H9 (cell line): ENCODE measurements at regions not wholly inside any gene's neighbourhood (a gene's known extent, or its start where the extent isn't known, plus 50 kb on each side); places are given as distances from the start of the nearest gene placed in this dataset.

Experiments
- DNase-seq: peaks from one replicate; pipeline ENCODE4 v3.0.0-alpha.2; 2017
- H2AFZ ChIP-seq: one replicate; pipeline ENCODE4 v1.6.1; 2013; ENCODE audit warnings: mild to moderate bottlenecking, low read length, control low read depth, moderate library complexity
- H2AK5ac ChIP-seq: 2 replicates; pipeline ENCODE4 v1.6.1; 2013; ENCODE audit warnings: low read length, control low read depth, mixed read lengths; ENCODE audit not compliant: insufficient read length
- H2BK120ac ChIP-seq: one replicate; pipeline ENCODE4 v1.6.1; 2013; ENCODE audit warnings: low read depth, mild to moderate bottlenecking, low read length, control low read depth, inconsistent platforms; ENCODE audit not compliant: poor library complexity, severe bottlenecking
- H2BK12ac ChIP-seq: 2 replicates; pipeline ENCODE4 v1.6.1; 2013; ENCODE audit warnings: low read length, control low read depth, mixed read lengths, low read depth; ENCODE audit not compliant: insufficient read length
- H2BK15ac ChIP-seq: 2 replicates; pipeline ENCODE4 v1.6.1; 2013; ENCODE audit warnings: low read depth, low read length, control low read depth
- H2BK20ac ChIP-seq: one replicate; pipeline ENCODE4 v1.6.1; 2013; ENCODE audit warnings: low read depth, mild to moderate bottlenecking, low read length, control low read depth, inconsistent platforms; ENCODE audit not compliant: poor library complexity, severe bottlenecking
- H2BK5ac ChIP-seq: 2 replicates; pipeline ENCODE4 v1.6.1; 2013; ENCODE audit warnings: low read length, control low read depth, mixed read lengths; ENCODE audit not compliant: insufficient read length
- H3K14ac ChIP-seq: 2 replicates; pipeline ENCODE4 v1.6.1; 2013; ENCODE audit warnings: low read length, control low read depth; ENCODE audit not compliant: insufficient read depth
- H3K18ac ChIP-seq: 2 replicates; pipeline ENCODE4 v1.6.1; 2013; ENCODE audit warnings: low read depth, mild to moderate bottlenecking, mixed read lengths, low read length, control low read depth; ENCODE audit not compliant: insufficient read length
- H3K23ac ChIP-seq: 2 replicates; pipeline ENCODE4 v1.6.1; 2013; ENCODE audit warnings: low read length, control low read depth, mixed read lengths, low read depth; ENCODE audit not compliant: insufficient read length
- H3K23me2 ChIP-seq: 2 replicates; pipeline ENCODE4 v1.6.1; 2013; ENCODE audit warnings: low read depth, mild to moderate bottlenecking, mixed read lengths, low read length, control low read depth; ENCODE audit not compliant: insufficient read length, poor library complexity, severe bottlenecking
- H3K27ac ChIP-seq: 2 replicates; pipeline ENCODE4 v1.5.1; 2013; ENCODE audit warnings: low read length, control low read depth, mixed read lengths, low read depth; ENCODE audit not compliant: insufficient read length
- H3K27me3 ChIP-seq: 2 replicates; pipeline ENCODE4 v1.6.1; 2013; ENCODE audit warnings: low read length, control low read depth, inconsistent platforms; ENCODE audit not compliant: insufficient read depth
- H3K4ac ChIP-seq: 2 replicates; pipeline ENCODE4 v1.6.1; 2013; ENCODE audit warnings: low read depth, mild to moderate bottlenecking, control low read depth, inconsistent platforms, low read length, moderate library complexity
- H3K4me1 ChIP-seq: 2 replicates; pipeline ENCODE4 v1.6.1; 2013; ENCODE audit warnings: low read length, control low read depth, inconsistent platforms; ENCODE audit not compliant: insufficient read depth
- H3K4me2 ChIP-seq: 2 replicates; pipeline ENCODE4 v1.6.1; 2013; ENCODE audit warnings: low read length, control low read depth, mixed read lengths; ENCODE audit not compliant: insufficient read length, insufficient read depth
- H3K56ac ChIP-seq: 2 replicates; pipeline ENCODE4 v1.6.1; 2013; ENCODE audit warnings: low read depth, mild to moderate bottlenecking, mixed read lengths, low read length, control low read depth; ENCODE audit not compliant: insufficient read length
- H3K79me1 ChIP-seq: 2 replicates; pipeline ENCODE4 v1.6.1; 2013; ENCODE audit warnings: low read depth, mild to moderate bottlenecking, moderate library complexity, low read length, control low read depth, inconsistent platforms; ENCODE audit not compliant: insufficient read depth, poor library complexity, severe bottlenecking
- H3K79me2 ChIP-seq: 2 replicates; pipeline ENCODE4 v1.6.1; 2013; ENCODE audit warnings: low read length, control low read depth, inconsistent platforms; ENCODE audit not compliant: insufficient read depth
- H3K9ac ChIP-seq: 2 replicates; pipeline ENCODE4 v1.6.1; 2013; ENCODE audit warnings: low read length, control low read depth, mixed read lengths; ENCODE audit not compliant: insufficient read length; ENCODE audit errors: extremely low read depth
- H3K9me3 ChIP-seq: one replicate; pipeline ENCODE4 v1.6.1; 2013; ENCODE audit warnings: low read depth, low read length, inconsistent platforms; ENCODE audit not compliant: control insufficient read depth
- H3T11ph ChIP-seq: one replicate; pipeline ENCODE4 v1.6.1; 2013; ENCODE audit warnings: mild to moderate bottlenecking, low read length, control low read depth, inconsistent platforms
- H4K20me1 ChIP-seq: one replicate; pipeline ENCODE4 v1.6.1; 2013; ENCODE audit not compliant: control insufficient read depth, insufficient read length, insufficient read depth
- H4K5ac ChIP-seq: 2 replicates; pipeline ENCODE4 v1.6.1; 2013; ENCODE audit warnings: low read depth, mild to moderate bottlenecking, mixed read lengths, low read length, control low read depth; ENCODE audit not compliant: insufficient read length
- H4K8ac ChIP-seq: replicated peaks from 2 replicates; pipeline ENCODE4 v1.6.1; 2013; ENCODE audit warnings: low read length, control low read depth, mixed read lengths, low read depth; ENCODE audit not compliant: insufficient read length
- H4K91ac ChIP-seq: 2 replicates; pipeline ENCODE4 v1.6.1; 2013; ENCODE audit warnings: low read depth, mild to moderate bottlenecking, moderate library complexity, mixed read lengths, low read length, control low read depth; ENCODE audit not compliant: insufficient read length
- H3K27ac Mint-ChIP-seq, 3 experiments: 2 replicates in 2 of 3; 3 replicates in 1 of 3; pipeline ENCODE4 v1.8.0; 2020 to 2021; ENCODE audit warnings: mixed read lengths in 3 of 3, mild to moderate bottlenecking in 1 of 3, moderate library complexity in 1 of 3
- H3K27me3 Mint-ChIP-seq: 2 replicates; pipeline ENCODE4 v1.8.0; 2021; ENCODE audit warnings: low read depth, mild to moderate bottlenecking, moderate library complexity, mixed read lengths
- H3K36me3 Mint-ChIP-seq, 3 experiments: 2 replicates in 2 of 3; 3 replicates in 1 of 3; pipeline ENCODE4 v1.8.0; 2020 to 2021; ENCODE audit warnings: low read depth in 3 of 3, mixed read lengths in 3 of 3; ENCODE audit not compliant: insufficient read depth in 1 of 3
- H3K4me1 Mint-ChIP-seq, 2 experiments: 2 replicates each; pipeline ENCODE4 v1.8.0; 2020; ENCODE audit warnings: mixed read lengths in 2 of 2
- H3K4me3 Mint-ChIP-seq, 2 experiments: 2 replicates in 1 of 2; 3 replicates in 1 of 2; pipeline ENCODE4 v1.8.0; 2020 to 2021; ENCODE audit warnings: mild to moderate bottlenecking in 2 of 2, mixed read lengths in 2 of 2, moderate library complexity in 1 of 2
- H3K9me3 Mint-ChIP-seq, 2 experiments: 2 replicates in 1 of 2; 3 replicates in 1 of 2; pipeline ENCODE4 v1.8.0; 2020; ENCODE audit warnings: mild to moderate bottlenecking in 2 of 2, mixed read lengths in 2 of 2, moderate library complexity in 1 of 2
- CTCF ChIP-seq: fragments of 200-600 bp; sonication (generic); conservative IDR thresholded peaks from 3 replicates; pipeline ENCODE4 v1.8.0; 2021; ENCODE audit warnings: antibody characterized with exemption, mild to moderate bottlenecking
- WGBS: extraction: QIAGEN DNeasy Blood & Tissue Kit; methylation state at CpG from one replicate; pipeline ENCODE4 v1.1.7; 2013; ENCODE audit warnings: missing lambda C conversion rate, low lambda C conversion rate, mixed read lengths; ENCODE audit not compliant: insufficient read length; ENCODE audit errors: extremely low coverage; 5-methylcytosine and 5-hydroxymethylcytosine counted together

GRCh38 chr12:41905073-41905758 lies 239.5 kb downstream of the GXYLT1 start:
- no peak overlapping the region for H2AFZ ChIP-seq
- H3K79me2 ChIP-seq, result no peaks in the 10 kb centered on the region
- no peak overlapping the region for H3K4me2 ChIP-seq
- no peaks in the 10 kb centered on the region for H4K20me1 ChIP-seq
- no peak overlapping the region for H4K5ac ChIP-seq
- no CpG with 5 or more reads among the region's 7 CpGs for WGBS
- H3K14ac ChIP-seq, result no peak overlapping the region
- H3K27me3 Mint-ChIP-seq, result no peaks in the 10 kb centered on the region; the same call in 1 of the 2 replicates
- H3K4me1 Mint-ChIP-seq, result peaks cover 33 to 39% of the 10 kb centered on the region in 2 experiments
- no peak overlapping the region for H2BK12ac ChIP-seq
- no peak overlapping the region for H3K4me3 Mint-ChIP-seq
- H2AK5ac ChIP-seq, result no peak overlapping the region
- TF ChIP-seq CTCF, result no peak
- no peaks in the 10 kb centered on the region for H3K9me3 Mint-ChIP-seq
- no peak overlapping the region for H3T11ph ChIP-seq
- H3K9me3 ChIP-seq, result no peaks in the 10 kb centered on the region
- peaks cover 6% of the 10 kb centered on the region for H3K4me1 ChIP-seq
- no peaks in the 10 kb centered on the region for H3K79me1 ChIP-seq
- H4K8ac ChIP-seq, result no peak overlapping the region
- H3K56ac ChIP-seq, result no peak overlapping the region
- H3K23me2 ChIP-seq, result no peaks in the 10 kb centered on the region
- H4K91ac ChIP-seq, result no peak overlapping the region
- no peak overlapping the region for H3K18ac ChIP-seq
- H2BK20ac ChIP-seq, result no peak overlapping the region
- H3K4ac ChIP-seq, result no peak overlapping the region
- no peak overlapping the region for H3K27ac ChIP-seq
- no peak overlapping the region for H3K27ac Mint-ChIP-seq
- H2BK5ac ChIP-seq, result no peak overlapping the region
- H2BK15ac ChIP-seq, result no peak overlapping the region
- no peak overlapping the region for H3K23ac ChIP-seq
- no peaks in the 10 kb centered on the region for H3K27me3 ChIP-seq
- H3K36me3 Mint-ChIP-seq, result no peaks in the 10 kb centered on the region
- DNase-seq, result no peak
- no peak overlapping the region for H3K9ac ChIP-seq
- no peak overlapping the region for H2BK120ac ChIP-seq
